ENCODE measurements at regions not wholly inside any gene's neighbourhood (a gene's known extent, or its start where the extent isn't known, plus 50 kb on each side); places are given as distances from the start of the nearest gene placed in this dataset.

DNA sequence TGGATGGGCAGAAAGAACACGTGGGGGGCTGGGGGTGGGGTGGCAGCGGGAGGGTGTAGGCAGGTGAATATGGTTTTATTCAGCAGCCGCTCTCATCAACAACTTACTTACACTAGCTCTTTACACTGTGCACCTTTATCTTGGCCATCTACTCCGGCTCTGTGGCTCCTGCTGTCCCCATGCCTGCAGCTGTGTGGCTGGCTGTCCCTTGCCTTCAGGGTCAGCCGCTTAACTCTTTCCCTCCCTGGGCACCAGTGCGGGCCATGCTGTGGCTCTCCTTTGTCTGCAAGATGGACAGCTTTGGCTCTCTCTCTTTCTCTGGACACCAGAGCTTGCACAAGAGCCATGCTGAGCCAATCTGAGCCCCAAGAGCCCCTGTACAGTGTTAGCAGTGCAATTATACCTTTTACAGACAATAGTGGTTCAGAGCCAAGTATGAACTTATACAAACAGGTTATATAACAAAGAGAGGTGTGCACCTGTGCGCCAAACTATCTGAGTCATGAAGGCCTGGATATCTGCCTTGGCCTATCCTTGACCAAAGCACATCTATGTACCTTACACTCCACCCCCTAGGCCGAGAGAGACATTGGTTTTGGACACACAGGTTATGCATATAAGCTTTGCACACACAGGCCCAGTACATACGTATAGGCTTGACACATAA lies 94.3 kb upstream of the CTSC start:
- H3K9ac ChIP-seq (ENCODE audit: low read length in 3 of 3): no peak overlapping the region
- TF ChIP-seq, protein P1, sequence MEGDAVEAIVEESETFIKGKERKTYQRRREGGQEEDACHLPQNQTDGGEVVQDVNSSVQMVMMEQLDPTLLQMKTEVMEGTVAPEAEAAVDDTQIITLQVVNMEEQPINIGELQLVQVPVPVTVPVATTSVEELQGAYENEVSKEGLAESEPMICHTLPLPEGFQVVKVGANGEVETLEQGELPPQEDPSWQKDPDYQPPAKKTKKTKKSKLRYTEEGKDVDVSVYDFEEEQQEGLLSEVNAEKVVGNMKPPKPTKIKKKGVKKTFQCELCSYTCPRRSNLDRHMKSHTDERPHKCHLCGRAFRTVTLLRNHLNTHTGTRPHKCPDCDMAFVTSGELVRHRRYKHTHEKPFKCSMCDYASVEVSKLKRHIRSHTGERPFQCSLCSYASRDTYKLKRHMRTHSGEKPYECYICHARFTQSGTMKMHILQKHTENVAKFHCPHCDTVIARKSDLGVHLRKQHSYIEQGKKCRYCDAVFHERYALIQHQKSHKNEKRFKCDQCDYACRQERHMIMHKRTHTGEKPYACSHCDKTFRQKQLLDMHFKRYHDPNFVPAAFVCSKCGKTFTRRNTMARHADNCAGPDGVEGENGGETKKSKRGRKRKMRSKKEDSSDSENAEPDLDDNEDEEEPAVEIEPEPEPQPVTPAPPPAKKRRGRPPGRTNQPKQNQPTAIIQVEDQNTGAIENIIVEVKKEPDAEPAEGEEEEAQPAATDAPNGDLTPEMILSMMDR (IDR thresholded peaks at IDR 0.05; ENCODE audit: borderline replicate concordance, extremely low read depth, insufficient read depth): no peak
- DNase-seq: no peak
- H3K36me3 ChIP-seq (ENCODE audit: control insufficient read depth in 2 of 3, insufficient read depth in 3 of 3, low read length in 3 of 3): no peaks in the 10 kb centered on the region
- no peak for FAIRE-seq
- no peaks in the 10 kb centered on the region for H3K4me1 ChIP-seq (ENCODE audit: control insufficient read depth in 2 of 3, insufficient read depth in 2 of 3, low read depth in 1 of 3, low read length in 3 of 3)
- no peak overlapping the region for H3K27ac ChIP-seq (ENCODE audit: low read depth in 2 of 2, low read length in 2 of 2)
- no peak overlapping the region for H3K4me3 ChIP-seq (ENCODE audit: low read length in 3 of 3)
- H3K9me3 ChIP-seq (ENCODE audit: control insufficient read depth in 2 of 3, insufficient read depth in 1 of 3, low read length in 3 of 3): no peaks in the 10 kb centered on the region
- no peaks in the 10 kb centered on the region for H3K27me3 ChIP-seq (ENCODE audit: control insufficient read depth, insufficient read depth, low read length)
- intact Hi-C loops (cut with DNase I): no loop called here

DNA sequence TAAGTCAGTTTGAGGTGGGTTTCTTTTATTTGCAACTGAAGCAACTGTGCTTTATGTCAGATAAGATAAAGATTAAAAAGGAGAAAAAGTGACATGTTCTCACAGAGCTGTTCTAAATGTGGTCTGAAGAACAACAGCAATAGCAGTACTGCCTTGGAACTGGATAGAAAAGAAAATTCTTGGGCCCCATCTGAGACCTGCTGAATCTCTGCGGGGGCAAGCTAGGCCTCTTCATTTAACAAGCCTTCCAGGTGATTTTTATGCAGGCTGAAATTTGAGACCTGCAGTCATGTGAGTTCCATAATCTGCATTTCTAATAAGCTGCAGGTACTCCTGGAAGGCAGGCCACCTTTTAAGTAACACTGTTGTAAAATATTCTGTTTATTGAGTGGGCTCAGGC lies 91.4 kb upstream of the CTSC start:
- H3K9me3 ChIP-seq (ENCODE audit: control insufficient read depth in 2 of 3, insufficient read depth in 1 of 3, low read length in 3 of 3): no peaks in the 10 kb centered on the region
- FAIRE-seq: no peak
- no peak overlapping the region for H3K27ac ChIP-seq (ENCODE audit: low read depth in 2 of 2, low read length in 2 of 2)
- no peak overlapping the region for H3K4me3 ChIP-seq (ENCODE audit: low read length in 3 of 3)
- H3K27me3 ChIP-seq (ENCODE audit: control insufficient read depth, insufficient read depth, low read length): no peaks in the 10 kb centered on the region
- intact Hi-C loops (cut with DNase I): no loop called here
- peak in 1 of 5 donors; percentile 25 for DNase-seq
- H3K36me3 ChIP-seq (ENCODE audit: control insufficient read depth in 2 of 3, insufficient read depth in 3 of 3, low read length in 3 of 3): no peaks in the 10 kb centered on the region
- no peaks in the 10 kb centered on the region for H3K4me1 ChIP-seq (ENCODE audit: control insufficient read depth in 2 of 3, insufficient read depth in 2 of 3, low read depth in 1 of 3, low read length in 3 of 3)
- H3K9ac ChIP-seq (ENCODE audit: low read length in 3 of 3): no peak overlapping the region
- TF ChIP-seq, protein P1 (IDR thresholded peaks at IDR 0.05; ENCODE audit: borderline replicate concordance, extremely low read depth, insufficient read depth): no peak

DNA sequence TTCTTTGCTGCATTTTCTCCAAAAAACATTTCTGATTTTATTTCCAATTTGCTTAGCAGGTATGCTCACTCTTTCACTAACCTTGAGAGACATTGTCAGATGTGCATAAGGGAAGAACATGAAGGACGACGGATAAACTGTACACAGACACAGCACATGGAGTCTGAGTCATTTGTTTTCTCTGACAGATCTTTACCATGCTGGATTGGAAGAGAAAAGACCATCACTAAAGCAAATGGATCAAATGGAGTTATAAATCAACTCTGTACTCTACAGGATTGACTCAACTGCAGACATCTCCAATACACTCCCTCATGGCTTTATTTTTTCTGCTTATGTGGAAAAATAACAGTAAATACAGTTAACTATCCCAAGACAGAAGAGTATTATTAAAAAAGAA lies 90.2 kb upstream of the CTSC start:
- H3K9ac ChIP-seq (ENCODE audit: low read length in 3 of 3): no peak overlapping the region
- FAIRE-seq: no peak

More for the DNA sequence above, 90.2 kb upstream of the CTSC start:
- no peak for DNase-seq
- Histone ChIP-seq H3K36me3 (ENCODE audit: control insufficient read depth in 2 of 3, insufficient read depth in 3 of 3, low read length in 3 of 3) (no peaks in the 10 kb centered on the region), H3K9me3 (ENCODE audit: control insufficient read depth in 2 of 3, insufficient read depth in 1 of 3, low read length in 3 of 3) (no peaks in the 10 kb centered on the region), H3K27ac (ENCODE audit: low read depth in 2 of 2, low read length in 2 of 2) (no peak overlapping the region), H3K4me1 (ENCODE audit: control insufficient read depth in 2 of 3, insufficient read depth in 2 of 3, low read depth in 1 of 3, low read length in 3 of 3) (no peaks in the 10 kb centered on the region), H3K27me3 (ENCODE audit: control insufficient read depth, insufficient read depth, low read length) (no peaks in the 10 kb centered on the region), H3K4me3 (ENCODE audit: low read length in 3 of 3) (no peak overlapping the region)
- TF ChIP-seq, protein P1 (IDR thresholded peaks at IDR 0.05; ENCODE audit: borderline replicate concordance, extremely low read depth, insufficient read depth): no peak
- intact Hi-C loops (cut with DNase I): no loop called here
